Activated naive CD4-positive, alpha-beta T cell treated with anti-CD3 and anti-CD28 coated beads, Interleukin-2, amount 10 ng/mL, durations not matched to agents 7 days and 5 days (primary cell): ENCODE measurements at regions not wholly inside any gene's neighbourhood (a gene's known extent, or its start where the extent isn't known, plus 50 kb on each side); places are given as distances from the start of the nearest gene placed in this dataset.

Experiments used
- CTCF ChIA-PET: fragments of 350-600 bp; sonication (Branson Sonifier 250); formaldehyde crosslinking; loops from one replicate; lab custom pipeline; 2021; ENCODE audit warnings: antibody characterized with exemption; lab: Charles Lee
- DNase-seq: peaks from one replicate; pipeline ENCODE4 v3.0.0-alpha.2; 2020
- H3K27ac Mint-ChIP-seq: one replicate; pipeline ENCODE4 v1.8.0; 2021; ENCODE audit warnings: mild to moderate bottlenecking, moderate library complexity, mixed read lengths
- H3K27me3 Mint-ChIP-seq: one replicate; pipeline ENCODE4 v1.8.0; 2021; ENCODE audit warnings: mild to moderate bottlenecking, mixed read lengths
- H3K36me3 Mint-ChIP-seq: one replicate; pipeline ENCODE4 v1.8.0; 2021; ENCODE audit warnings: mixed read lengths
- H3K4me1 Mint-ChIP-seq: one replicate; pipeline ENCODE4 v1.8.0; 2021; ENCODE audit warnings: mixed read lengths
- H3K4me3 Mint-ChIP-seq: one replicate; pipeline ENCODE4 v1.8.0; 2021; ENCODE audit warnings: mild to moderate bottlenecking, moderate library complexity, mixed read lengths
- H3K9me3 Mint-ChIP-seq: one replicate; pipeline ENCODE4 v1.8.0; 2021; ENCODE audit warnings: mixed read lengths

- Mint-ChIP-seq H3K27ac (no peak overlapping the region), H3K4me1 (no peaks in the 10 kb centered on the region), H3K4me3 (no peak overlapping the region), H3K9me3 (no peaks in the 10 kb centered on the region), H3K27me3 (peaks cover 9% of the 10 kb centered on the region), H3K36me3 (no peaks in the 10 kb centered on the region)
- CTCF ChIA-PET = no interaction called here
- no peak for DNase-seq
Observed at GRCh38 chr4:100970414-100970813, 376.9 kb downstream of the PPP3CA start.

- CTCF ChIA-PET = no interaction called here
- no peaks in the 10 kb centered on the region for H3K4me1 Mint-ChIP-seq
- no peaks in the 10 kb centered on the region for H3K36me3 Mint-ChIP-seq
- no peak overlapping the region for H3K4me3 Mint-ChIP-seq
- no peak overlapping the region for H3K27ac Mint-ChIP-seq
- DNase-seq = no peak
- H3K9me3 Mint-ChIP-seq = no peaks in the 10 kb centered on the region
- peaks cover 9% of the 10 kb centered on the region for H3K27me3 Mint-ChIP-seq
Observed at GRCh38 chr4:100969925-100970324, 377.4 kb downstream of the PPP3CA start.

- DNase-seq = no peak
- H3K4me3 Mint-ChIP-seq = no peak overlapping the region
- no peaks in the 10 kb centered on the region for H3K36me3 Mint-ChIP-seq
- no peaks in the 10 kb centered on the region for H3K4me1 Mint-ChIP-seq
- H3K27ac Mint-ChIP-seq = no peak overlapping the region
- no peaks in the 10 kb centered on the region for H3K9me3 Mint-ChIP-seq
- CTCF ChIA-PET = no interaction called here
- H3K27me3 Mint-ChIP-seq = peaks cover 9% of the 10 kb centered on the region
Observed at GRCh38 chr4:100968046-100968445, 379.3 kb downstream of the PPP3CA start.

DNA sequence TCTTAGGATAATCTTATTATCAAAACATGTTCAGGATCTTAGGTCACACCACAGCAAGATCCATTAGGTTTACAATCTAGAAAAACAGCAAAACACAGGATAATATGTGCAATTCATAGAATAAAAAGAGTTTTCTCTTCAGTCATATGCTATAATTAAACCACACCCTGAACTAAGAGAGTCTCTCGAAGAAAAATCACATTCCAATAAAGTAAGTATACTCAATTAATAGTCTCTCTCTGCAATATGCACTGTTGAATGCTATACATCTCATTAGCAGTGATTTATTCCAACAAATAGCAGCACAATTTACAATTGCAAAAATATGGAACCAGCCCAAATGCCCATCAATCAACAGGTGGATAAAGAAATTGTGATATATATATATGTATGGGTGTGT lies 383.7 kb downstream of the PPP3CA start:
- DNase-seq = no peak
- H3K36me3 Mint-ChIP-seq = no peaks in the 10 kb centered on the region
- H3K4me3 Mint-ChIP-seq = no peak overlapping the region
- no peaks in the 10 kb centered on the region for H3K4me1 Mint-ChIP-seq
- H3K27me3 Mint-ChIP-seq = peaks cover 6% of the 10 kb centered on the region
- no peaks in the 10 kb centered on the region for H3K9me3 Mint-ChIP-seq
- no peak overlapping the region for H3K27ac Mint-ChIP-seq
- CTCF ChIA-PET = no interaction called here

DNA sequence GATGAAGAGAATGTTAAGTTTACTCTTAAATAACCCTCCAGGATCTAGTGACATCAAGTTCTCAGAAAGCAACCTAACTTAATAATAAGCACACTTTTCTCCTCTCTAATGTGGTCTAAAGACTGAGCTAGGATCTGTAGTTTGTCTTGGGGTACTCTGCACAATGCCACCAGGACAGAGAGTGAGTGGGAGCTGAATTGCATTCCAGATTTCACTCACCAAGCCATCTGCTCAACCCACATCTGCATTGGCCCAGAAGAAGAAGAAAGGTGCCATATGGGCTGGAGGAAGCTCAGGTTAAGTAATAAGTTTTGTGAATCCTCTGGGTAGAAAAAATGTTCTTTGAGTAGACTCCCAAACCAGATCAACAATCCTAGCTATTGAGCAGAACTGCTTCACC lies 384.6 kb downstream of the PPP3CA start:
- no peaks in the 10 kb centered on the region for H3K4me1 Mint-ChIP-seq
- no peak for DNase-seq
- CTCF ChIA-PET = no interaction called here
- no peak overlapping the region for H3K27ac Mint-ChIP-seq
- no peaks in the 10 kb centered on the region for H3K36me3 Mint-ChIP-seq
- no peaks in the 10 kb centered on the region for H3K9me3 Mint-ChIP-seq
- H3K4me3 Mint-ChIP-seq = no peak overlapping the region
- peaks cover 6% of the 10 kb centered on the region for H3K27me3 Mint-ChIP-seq

DNA sequence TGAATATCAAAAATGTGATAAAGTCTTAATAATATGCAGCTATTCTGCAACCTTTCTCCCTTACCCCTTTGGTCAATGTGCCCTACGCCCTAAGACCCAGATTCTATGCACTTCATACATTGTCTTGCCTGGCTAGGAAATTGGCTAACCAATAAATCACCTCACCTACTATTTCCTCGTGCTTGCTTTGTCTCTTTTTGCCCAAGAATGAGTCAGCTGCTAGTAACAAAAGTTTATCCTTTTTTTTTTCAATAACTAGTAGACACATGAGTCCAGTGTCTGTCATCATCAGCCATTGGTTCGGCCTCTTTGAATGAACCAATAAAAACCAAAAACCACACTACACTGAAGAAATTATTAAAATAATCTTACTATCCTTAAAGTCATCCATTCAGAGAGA lies 387.1 kb downstream of the PPP3CA start:
- Mint-ChIP-seq H3K4me3 (no peak overlapping the region), H3K9me3 (no peaks in the 10 kb centered on the region), H3K4me1 (no peaks in the 10 kb centered on the region), H3K27ac (no peak overlapping the region), H3K27me3 (no peaks in the 10 kb centered on the region), H3K36me3 (no peaks in the 10 kb centered on the region)
- CTCF ChIA-PET = no interaction called here
- no peak for DNase-seq

DNA sequence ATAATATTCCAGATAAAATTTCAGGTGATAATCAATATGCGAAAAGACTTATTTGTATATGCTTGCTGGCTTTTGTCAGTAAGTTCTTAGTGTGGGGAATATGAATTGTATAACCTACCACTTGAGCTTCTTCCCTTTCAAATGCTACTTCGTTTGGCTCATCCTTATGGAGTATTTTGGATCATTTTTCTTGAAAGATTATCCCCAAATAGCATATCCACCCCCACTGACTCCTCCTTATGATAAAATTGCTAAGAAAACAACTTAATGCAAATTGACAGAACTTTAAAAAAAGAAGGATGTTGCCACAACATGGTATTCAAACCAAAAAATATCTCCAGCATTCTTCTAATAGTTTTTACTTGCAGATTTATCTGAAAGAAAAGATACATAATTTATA lies 393.3 kb downstream of the PPP3CA start:
- no peaks in the 10 kb centered on the region for H3K36me3 Mint-ChIP-seq
- no peak overlapping the region for H3K4me3 Mint-ChIP-seq
- H3K4me1 Mint-ChIP-seq = no peaks in the 10 kb centered on the region
- no peak for DNase-seq
- no peak overlapping the region for H3K27ac Mint-ChIP-seq
- peaks cover 4% of the 10 kb centered on the region for H3K27me3 Mint-ChIP-seq
- H3K9me3 Mint-ChIP-seq = no peaks in the 10 kb centered on the region
- CTCF ChIA-PET = interaction anchor here (0.6 kb wide), 1 partner anchor 1348 kb away, joined by 3 read pairs; no protein-coding TSS in a partner anchor

GRCh38 chr4:100953616-100954015 lies 393.7 kb downstream of the PPP3CA start:
- Mint-ChIP-seq H3K4me3 (no peak overlapping the region), H3K4me1 (no peaks in the 10 kb centered on the region), H3K27me3 (peaks cover 4% of the 10 kb centered on the region), H3K27ac (no peak overlapping the region), H3K36me3 (no peaks in the 10 kb centered on the region), H3K9me3 (no peaks in the 10 kb centered on the region)
- CTCF ChIA-PET = interaction anchor here (0.6 kb wide), 1 partner anchor 1349 kb away, joined by 3 read pairs; no protein-coding TSS in a partner anchor
- no peak for DNase-seq

DNA sequence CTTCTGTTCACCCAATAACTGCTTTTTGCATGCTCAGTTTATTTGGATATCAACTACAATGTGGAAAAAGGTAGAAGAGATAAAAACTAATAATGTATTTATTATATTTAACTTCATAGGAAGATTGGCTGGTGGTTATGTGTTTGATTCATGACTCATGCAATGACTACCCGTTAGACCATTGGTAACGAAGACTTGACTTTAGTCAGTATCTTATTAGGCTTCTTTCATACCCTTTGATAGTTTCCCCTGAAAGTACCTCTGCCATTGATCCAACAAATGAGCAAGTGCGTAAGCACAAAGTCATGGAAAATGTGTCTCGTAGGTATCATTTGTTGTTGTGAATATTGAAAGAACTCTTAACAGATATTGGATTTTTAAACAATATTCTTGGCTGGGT lies 394.7 kb downstream of the PPP3CA start:
- DNase-seq = no peak
- Mint-ChIP-seq H3K27ac (no peak overlapping the region), H3K4me1 (no peaks in the 10 kb centered on the region), H3K27me3 (peaks cover 4% of the 10 kb centered on the region), H3K4me3 (no peak overlapping the region), H3K36me3 (no peaks in the 10 kb centered on the region), H3K9me3 (no peaks in the 10 kb centered on the region)
- CTCF ChIA-PET = no interaction called here

GRCh38 chr4:100949350-100949935 lies 397.9 kb downstream of the PPP3CA start:
- CTCF ChIA-PET = no interaction called here
- Mint-ChIP-seq H3K4me3 (no peak overlapping the region), H3K27ac (no peak overlapping the region), H3K4me1 (no peaks in the 10 kb centered on the region), H3K9me3 (no peaks in the 10 kb centered on the region), H3K27me3 (peaks cover 4% of the 10 kb centered on the region), H3K36me3 (no peaks in the 10 kb centered on the region)
- no peak for DNase-seq

DNA sequence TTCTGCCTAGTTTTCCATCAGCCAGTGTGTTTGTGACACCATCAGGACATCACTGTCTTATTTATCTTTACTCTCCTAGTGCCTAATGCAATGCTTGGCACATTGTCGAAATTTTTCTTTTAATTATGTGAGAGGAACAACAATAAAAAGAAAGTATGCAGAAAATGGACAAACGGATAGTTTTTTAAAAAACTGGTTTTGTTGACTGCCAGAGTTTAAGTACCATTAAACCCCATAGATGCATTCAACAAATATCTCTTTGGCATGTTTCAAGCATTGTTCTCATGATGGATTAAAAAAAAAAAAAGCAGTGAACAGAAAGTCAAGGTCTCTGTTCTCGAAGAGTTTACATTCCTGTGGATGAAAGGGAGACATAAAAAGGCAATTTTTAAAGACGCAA lies 398.4 kb downstream of the PPP3CA start:
- no peak for DNase-seq
- H3K36me3 Mint-ChIP-seq = no peaks in the 10 kb centered on the region
- H3K9me3 Mint-ChIP-seq = no peaks in the 10 kb centered on the region
- no peak overlapping the region for H3K27ac Mint-ChIP-seq
- CTCF ChIA-PET = no interaction called here
- no peaks in the 10 kb centered on the region for H3K4me1 Mint-ChIP-seq
- peaks cover 4% of the 10 kb centered on the region for H3K27me3 Mint-ChIP-seq
- H3K4me3 Mint-ChIP-seq = no peak overlapping the region

DNA sequence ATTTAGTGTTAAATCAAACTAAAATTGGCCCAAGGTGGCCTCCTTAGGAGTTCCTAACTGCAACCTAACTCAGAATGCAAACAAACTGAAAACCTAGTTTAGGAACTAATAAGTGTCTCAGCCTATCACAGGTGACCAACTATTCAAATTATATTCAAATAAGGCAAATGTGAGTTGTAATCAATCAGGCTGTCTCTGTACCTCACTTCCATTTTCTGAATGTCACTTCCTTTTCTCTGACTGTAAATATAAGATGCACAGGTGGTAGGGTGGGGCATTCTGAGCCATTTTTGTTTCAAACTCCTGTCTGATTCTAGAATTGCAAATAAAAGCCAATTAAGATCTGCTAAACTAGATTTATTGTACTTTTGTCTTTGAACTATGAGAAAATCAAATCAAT lies 401.5 kb downstream of the PPP3CA start:
- no peak overlapping the region for H3K27ac Mint-ChIP-seq
- H3K4me1 Mint-ChIP-seq = no peaks in the 10 kb centered on the region
- CTCF ChIA-PET = no interaction called here
- H3K36me3 Mint-ChIP-seq = no peaks in the 10 kb centered on the region
- H3K9me3 Mint-ChIP-seq = no peaks in the 10 kb centered on the region
- H3K4me3 Mint-ChIP-seq = no peak overlapping the region
- H3K27me3 Mint-ChIP-seq = no peaks in the 10 kb centered on the region
- DNase-seq = no peak

DNA sequence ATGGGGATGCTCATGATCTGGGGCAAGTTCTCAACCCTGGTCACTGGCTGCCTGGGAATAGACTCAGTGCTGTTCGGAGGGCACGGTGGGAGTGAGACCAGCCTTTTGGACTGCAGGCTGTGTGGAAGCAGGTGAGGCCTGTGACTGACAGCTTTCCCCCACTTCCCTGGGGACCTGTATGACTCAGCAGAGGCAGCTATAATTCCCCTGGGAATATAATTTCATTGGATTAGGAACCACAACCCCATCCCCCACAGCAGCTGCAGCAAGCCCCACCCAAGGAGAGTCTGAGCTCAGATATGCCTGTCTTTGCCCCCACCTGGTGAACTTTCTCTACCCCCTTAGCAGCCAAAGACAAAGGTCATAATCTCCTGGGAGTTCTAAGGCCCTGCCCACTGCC lies 408.6 kb downstream of the PPP3CA start:
- CTCF ChIA-PET = no interaction called here
- H3K27me3 Mint-ChIP-seq = peaks cover 6% of the 10 kb centered on the region

GRCh38 chr4:100936661-100937375 lies 410.5 kb downstream of the PPP3CA start:
- Mint-ChIP-seq H3K4me3 (no peak overlapping the region), H3K9me3 (no peaks in the 10 kb centered on the region), H3K4me1 (no peaks in the 10 kb centered on the region), H3K27ac (no peak overlapping the region), H3K27me3 (peaks cover 6% of the 10 kb centered on the region), H3K36me3 (no peaks in the 10 kb centered on the region)
- DNase-seq = no peak
- CTCF ChIA-PET = no interaction called here

More for the DNA sequence above, 408.6 kb downstream of the PPP3CA start:
- no peak overlapping the region for H3K27ac Mint-ChIP-seq
- no peaks in the 10 kb centered on the region for H3K4me1 Mint-ChIP-seq
- H3K4me3 Mint-ChIP-seq = no peak overlapping the region
- no peaks in the 10 kb centered on the region for H3K9me3 Mint-ChIP-seq
- no peak for DNase-seq
- H3K36me3 Mint-ChIP-seq = no peaks in the 10 kb centered on the region

DNA sequence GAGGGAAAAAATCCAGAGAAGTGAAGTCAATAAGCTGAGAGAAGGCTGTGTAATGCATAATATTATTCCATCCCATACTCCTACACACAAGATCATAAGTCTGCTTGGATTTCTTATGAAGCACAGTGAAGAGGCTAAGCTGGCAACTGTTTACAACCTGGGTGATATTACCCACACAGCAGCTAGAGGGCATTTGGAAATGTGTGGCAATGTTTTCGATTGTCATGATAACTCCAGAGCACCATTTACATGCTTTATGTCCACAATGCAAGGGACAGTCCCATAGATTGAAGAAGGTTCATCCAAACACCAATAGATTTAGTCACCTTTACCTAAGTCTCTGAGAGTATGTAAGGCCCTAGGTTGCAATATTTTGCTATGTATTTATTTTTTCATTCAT lies 412.2 kb downstream of the PPP3CA start:
- Mint-ChIP-seq H3K27ac (no peak overlapping the region), H3K9me3 (no peaks in the 10 kb centered on the region), H3K36me3 (no peaks in the 10 kb centered on the region), H3K4me1 (no peaks in the 10 kb centered on the region), H3K27me3 (peaks cover 6% of the 10 kb centered on the region), H3K4me3 (no peak overlapping the region)
- DNase-seq = no peak
- CTCF ChIA-PET = no interaction called here
